Naive B cell (primary cell): ENCODE measurements at regions not wholly inside any gene's neighbourhood (a gene's known extent, or its start where the extent isn't known, plus 50 kb on each side); places are given as distances from the start of the nearest gene placed in this dataset.

ENCODE experiments used
- ATAC-seq, 2 donors: fragments of 150-1000 bp; cut with Tn5 transposase; 2 replicates each; pipeline ENCODE4 v1.10.0; 2021; ENCODE audit warnings: low read depth in 2 of 2, mild to moderate bottlenecking in 2 of 2, moderate library complexity in 2 of 2
- DNase-seq: peaks from one replicate; pipeline ENCODE4 v3.0.0; 2022
- H3K27ac Mint-ChIP-seq, 6 donors: one replicate each; pipeline ENCODE4 v1.8.0; 2020 to 2022; ENCODE audit warnings: mild to moderate bottlenecking in 6 of 6, mixed read lengths in 6 of 6, moderate library complexity in 5 of 6, inconsistent platforms in 2 of 6
- H3K27me3 Mint-ChIP-seq, 3 donors: one replicate each; pipeline ENCODE4 v1.8.0; 2021 to 2022; ENCODE audit warnings: mixed read lengths in 3 of 3, mild to moderate bottlenecking in 1 of 3
- H3K36me3 Mint-ChIP-seq, 2 donors: one replicate each; pipeline ENCODE4 v1.8.0; 2020 to 2022; ENCODE audit warnings: mixed read lengths in 2 of 2, inconsistent platforms in 1 of 2, mild to moderate bottlenecking in 1 of 2
- H3K4me1 Mint-ChIP-seq, 3 donors: one replicate each; pipeline ENCODE4 v1.8.0; 2020 to 2022; ENCODE audit warnings: mixed read lengths in 3 of 3, inconsistent platforms in 1 of 3, mild to moderate bottlenecking in 1 of 3, moderate library complexity in 1 of 3
- H3K4me3 Mint-ChIP-seq, 8 donors: one replicate each; pipeline ENCODE4 v1.8.0; 2020 to 2022; ENCODE audit warnings: mild to moderate bottlenecking in 8 of 8, mixed read lengths in 8 of 8, moderate library complexity in 8 of 8, inconsistent platforms in 2 of 8
- H3K9me3 Mint-ChIP-seq, 7 donors: one replicate each; pipeline ENCODE4 v1.8.0; 2020 to 2022; ENCODE audit warnings: mixed read lengths in 7 of 7, mild to moderate bottlenecking in 5 of 7, inconsistent platforms in 2 of 7, moderate library complexity in 1 of 7

DNA sequence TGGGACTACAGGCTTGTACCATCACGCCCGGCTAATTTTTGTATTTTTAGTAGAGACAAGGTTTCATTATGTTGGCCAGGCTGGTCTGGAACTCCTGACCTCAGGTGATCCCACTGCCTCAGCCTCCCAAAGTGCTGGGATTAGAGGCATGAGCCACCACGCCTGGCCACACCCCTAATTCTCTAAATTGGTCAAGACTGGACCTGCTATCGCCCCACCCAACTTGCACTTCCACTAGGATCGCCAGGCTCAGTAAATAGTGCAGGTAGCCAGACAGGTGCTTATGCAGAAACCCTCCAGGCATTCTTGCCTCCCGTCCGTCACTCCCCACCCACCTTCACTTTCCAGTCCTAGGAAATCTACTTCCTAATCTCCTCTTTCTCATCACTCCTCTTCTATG is 481.4 kb upstream of the EEF2KMT start:
- no peak for ATAC-seq
- peaks cover 0 to 6% (median 3%) of the 10 kb centered on the region in 3 donors for H3K27me3 Mint-ChIP-seq
- no peak overlapping the region for H3K4me3 Mint-ChIP-seq
- peaks cover 0 to 9% (median 0%) of the 10 kb centered on the region in 7 donors for H3K9me3 Mint-ChIP-seq
- no peak overlapping the region for H3K27ac Mint-ChIP-seq
- no peak for DNase-seq
- no peaks in the 10 kb centered on the region for H3K36me3 Mint-ChIP-seq
- no peaks in the 10 kb centered on the region for H3K4me1 Mint-ChIP-seq

GRCh38 chr16:5577463-5577862 is 479.9 kb upstream of the EEF2KMT start:
- H3K4me1 Mint-ChIP-seq, result no peaks in the 10 kb centered on the region
- no peak for ATAC-seq
- peaks cover 0 to 15% (median 3%) of the 10 kb centered on the region in 7 donors for H3K9me3 Mint-ChIP-seq
- DNase-seq, result no peak
- no peaks in the 10 kb centered on the region for H3K36me3 Mint-ChIP-seq
- H3K27me3 Mint-ChIP-seq, result peaks cover 0 to 6% (median 0%) of the 10 kb centered on the region in 3 donors
- no peak overlapping the region for H3K27ac Mint-ChIP-seq
- H3K4me3 Mint-ChIP-seq, result no peak overlapping the region

- Mint-ChIP-seq H3K9me3 (peaks cover 0 to 15% (median 8%) of the 10 kb centered on the region in 7 donors), H3K4me1 (no peaks in the 10 kb centered on the region), H3K27me3 (peaks cover 0 to 6% (median 0%) of the 10 kb centered on the region in 3 donors), H3K27ac (no peak overlapping the region), H3K36me3 (no peaks in the 10 kb centered on the region), H3K4me3 (no peak overlapping the region)
- ATAC-seq (no peak), DNase-seq (no peak)
Measured at GRCh38 chr16:5575646-5576245, 478.2 kb upstream of the EEF2KMT start.

GRCh38 chr16:5575121-5575520 is 477.5 kb upstream of the EEF2KMT start:
- no peak for DNase-seq
- no peaks in the 10 kb centered on the region for H3K4me1 Mint-ChIP-seq
- H3K9me3 Mint-ChIP-seq, result peaks cover 0 to 15% (median 8%) of the 10 kb centered on the region in 7 donors
- H3K27ac Mint-ChIP-seq, result no peak overlapping the region
- peaks cover 0 to 6% (median 0%) of the 10 kb centered on the region in 3 donors for H3K27me3 Mint-ChIP-seq
- ATAC-seq, result no peak
- no peaks in the 10 kb centered on the region for H3K36me3 Mint-ChIP-seq
- H3K4me3 Mint-ChIP-seq, result no peak overlapping the region

- Mint-ChIP-seq H3K27me3 (peaks cover 0 to 9% (median 5%) of the 10 kb centered on the region in 3 donors), H3K4me1 (no peaks in the 10 kb centered on the region), H3K9me3 (peaks cover 0 to 24% (median 8%) of the 10 kb centered on the region in 7 donors), H3K36me3 (no peaks in the 10 kb centered on the region), H3K27ac (no peak overlapping the region), H3K4me3 (no peak overlapping the region)
- ATAC-seq (no peak), DNase-seq (no peak)
Measured at GRCh38 chr16:5572056-5572455, 474.5 kb upstream of the EEF2KMT start.

GRCh38 chr16:5571446-5571845 is 473.9 kb upstream of the EEF2KMT start:
- Mint-ChIP-seq H3K36me3 (no peaks in the 10 kb centered on the region), H3K4me1 (no peaks in the 10 kb centered on the region), H3K27ac (no peak overlapping the region), H3K9me3 (peaks cover 0 to 24% (median 8%) of the 10 kb centered on the region in 7 donors), H3K27me3 (peaks cover 0 to 9% (median 5%) of the 10 kb centered on the region in 3 donors), H3K4me3 (no peak overlapping the region)
- ATAC-seq, result no peak
- DNase-seq, result no peak

DNA sequence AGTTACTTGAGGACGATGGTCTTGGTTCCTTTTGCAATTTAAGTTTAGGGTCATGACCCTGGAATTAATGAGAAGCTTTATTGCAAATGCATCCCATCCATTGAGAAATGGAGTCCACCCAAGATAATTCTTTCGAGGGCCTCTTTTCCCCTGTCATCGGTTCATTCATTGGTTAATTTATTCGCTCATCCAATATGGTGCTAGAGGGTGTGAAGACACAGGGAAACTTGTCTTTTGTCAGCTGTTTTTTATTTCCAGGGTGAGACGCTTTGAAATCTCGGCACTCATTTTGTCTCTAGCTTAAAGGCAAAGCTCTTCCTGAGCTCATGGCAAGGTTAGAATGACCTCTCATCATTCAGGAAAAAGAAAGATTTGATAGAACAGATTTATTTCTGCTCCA is 464.2 kb upstream of the EEF2KMT start:
- Mint-ChIP-seq H3K27ac (no peak overlapping the region), H3K36me3 (no peaks in the 10 kb centered on the region), H3K4me3 (no peak overlapping the region)

DNA sequence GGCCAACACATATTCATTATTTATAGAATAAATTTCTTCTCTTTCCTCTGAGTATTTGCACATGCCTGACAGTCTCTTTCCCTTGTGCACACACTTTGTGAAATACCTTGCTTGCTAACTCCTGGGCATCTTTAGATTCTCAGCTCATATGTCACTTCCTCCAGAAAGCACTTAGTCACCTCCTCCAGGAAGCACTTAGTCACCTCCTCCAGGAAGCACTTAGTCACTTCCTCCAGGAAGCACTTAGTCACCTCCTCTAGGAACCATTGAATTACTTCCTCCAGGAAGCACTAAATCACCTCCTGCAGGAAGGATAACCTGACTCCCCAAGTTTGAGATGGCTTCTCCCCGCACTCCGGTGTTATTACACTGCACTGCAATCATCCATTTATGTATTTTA is 462.5 kb upstream of the EEF2KMT start:
- H3K4me1 Mint-ChIP-seq, result no peaks in the 10 kb centered on the region

More for the DNA sequence above, 464.2 kb upstream of the EEF2KMT start:
- H3K4me1 Mint-ChIP-seq, result no peaks in the 10 kb centered on the region
- DNase-seq (no peak), ATAC-seq (no peak)
- H3K27me3 Mint-ChIP-seq, result peaks cover 0 to 5% (median 0%) of the 10 kb centered on the region in 3 donors
- H3K9me3 Mint-ChIP-seq, result peaks cover 4 to 21% (median 9%) of the 10 kb centered on the region in 7 donors

DNA sequence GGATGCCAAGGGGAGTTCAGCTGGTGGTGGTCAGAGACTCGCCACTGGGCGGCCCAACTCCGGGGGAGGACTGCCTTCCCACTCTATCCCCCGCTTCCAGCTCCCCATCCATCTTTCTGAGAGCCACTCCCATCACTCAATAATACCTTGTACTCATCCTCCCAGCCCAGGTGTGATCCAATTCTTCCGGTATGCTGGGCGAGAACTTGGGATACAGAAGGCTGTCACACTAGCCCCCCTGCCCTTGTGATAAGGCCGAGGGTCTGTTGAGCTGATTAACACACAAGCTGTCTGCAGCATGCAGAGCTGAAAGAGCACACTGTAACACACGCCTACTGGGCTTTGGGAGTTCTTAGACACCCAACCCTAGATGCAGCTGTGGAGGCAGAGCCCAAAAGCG is 460.4 kb upstream of the EEF2KMT start:
- no peaks in the 10 kb centered on the region for H3K36me3 Mint-ChIP-seq
- H3K4me3 Mint-ChIP-seq, result no peak overlapping the region
- no peak overlapping the region for H3K27ac Mint-ChIP-seq
- H3K4me1 Mint-ChIP-seq, result no peaks in the 10 kb centered on the region
- H3K27me3 Mint-ChIP-seq, result peaks cover 0 to 5% (median 0%) of the 10 kb centered on the region in 3 donors
- ATAC-seq (no peak), DNase-seq (no peak)
- H3K9me3 Mint-ChIP-seq, result peaks cover 4 to 17% (median 9%) of the 10 kb centered on the region in 7 donors

More for the DNA sequence above, 462.5 kb upstream of the EEF2KMT start:
- Mint-ChIP-seq H3K4me3 (no peak overlapping the region), H3K27ac (no peak overlapping the region), H3K27me3 (peaks cover 0 to 5% (median 0%) of the 10 kb centered on the region in 3 donors), H3K9me3 (peaks cover 4 to 21% (median 9%) of the 10 kb centered on the region in 7 donors), H3K36me3 (no peaks in the 10 kb centered on the region)
- DNase-seq, result no peak
- no peak for ATAC-seq

DNA sequence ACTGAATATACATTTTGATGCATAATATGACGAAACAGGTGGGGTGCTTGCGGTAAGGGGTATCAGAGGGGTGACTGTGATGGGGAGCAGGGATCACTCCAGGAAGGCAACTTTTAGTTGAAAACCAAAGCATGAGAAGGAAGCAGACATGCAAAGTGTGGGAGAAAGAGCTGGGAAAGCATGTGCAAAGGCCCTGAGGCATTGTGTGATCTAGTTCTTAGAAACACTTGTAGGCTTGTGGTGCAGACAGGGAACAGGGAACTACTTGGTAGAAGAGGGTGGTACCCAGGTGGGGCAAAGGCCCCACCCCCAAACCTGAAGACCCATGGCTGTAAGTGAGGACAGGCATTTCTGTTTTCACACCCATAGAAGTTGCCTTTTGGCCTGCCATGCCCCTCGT is 459.9 kb upstream of the EEF2KMT start:
- ATAC-seq (no peak), DNase-seq (no peak)
- Mint-ChIP-seq H3K9me3 (peaks cover 3 to 17% (median 13%) of the 10 kb centered on the region in 7 donors), H3K36me3 (no peaks in the 10 kb centered on the region), H3K27me3 (peaks cover 0 to 5% (median 0%) of the 10 kb centered on the region in 3 donors), H3K4me1 (no peaks in the 10 kb centered on the region), H3K27ac (no peak overlapping the region), H3K4me3 (no peak overlapping the region)

DNA sequence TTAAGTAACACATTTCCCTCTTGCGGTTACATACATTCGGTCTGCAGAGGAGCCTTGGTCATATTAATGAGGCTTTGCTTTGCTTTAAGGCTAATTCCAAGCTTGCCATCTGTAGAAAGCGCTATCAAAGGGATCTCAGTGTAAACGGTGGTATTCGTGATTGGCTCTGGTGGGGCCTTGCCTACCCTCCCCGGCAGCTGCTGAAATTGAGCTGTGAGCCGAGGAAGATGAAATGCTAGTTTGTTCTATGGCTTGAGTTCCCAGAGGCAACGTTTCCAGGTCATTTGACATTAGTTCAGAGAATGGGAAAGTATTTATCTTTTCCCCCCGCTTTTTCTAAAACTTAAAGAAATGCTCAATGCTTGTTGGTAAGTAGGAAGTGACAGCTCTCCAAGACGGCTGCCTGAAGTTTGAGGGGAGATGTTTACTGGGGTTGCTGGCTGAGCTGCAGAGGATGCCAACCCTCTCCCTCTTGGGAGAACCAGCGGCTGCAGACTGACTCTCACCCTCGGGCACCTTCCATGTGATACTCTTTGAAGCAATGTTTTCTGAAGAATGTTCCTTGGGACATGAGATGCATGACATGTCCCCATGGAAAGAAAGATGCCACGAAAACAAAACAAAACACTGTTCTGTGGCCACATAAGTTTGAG is 458.7 kb upstream of the EEF2KMT start:
- Mint-ChIP-seq H3K9me3 (peaks cover 6 to 17% (median 11%) of the 10 kb centered on the region in 7 donors), H3K36me3 (no peaks in the 10 kb centered on the region), H3K4me3 (no peak overlapping the region), H3K4me1 (no peaks in the 10 kb centered on the region), H3K27me3 (peaks cover 0 to 5% (median 0%) of the 10 kb centered on the region in 3 donors), H3K27ac (no peak overlapping the region)
- DNase-seq (no peak), ATAC-seq (no peak)

DNA sequence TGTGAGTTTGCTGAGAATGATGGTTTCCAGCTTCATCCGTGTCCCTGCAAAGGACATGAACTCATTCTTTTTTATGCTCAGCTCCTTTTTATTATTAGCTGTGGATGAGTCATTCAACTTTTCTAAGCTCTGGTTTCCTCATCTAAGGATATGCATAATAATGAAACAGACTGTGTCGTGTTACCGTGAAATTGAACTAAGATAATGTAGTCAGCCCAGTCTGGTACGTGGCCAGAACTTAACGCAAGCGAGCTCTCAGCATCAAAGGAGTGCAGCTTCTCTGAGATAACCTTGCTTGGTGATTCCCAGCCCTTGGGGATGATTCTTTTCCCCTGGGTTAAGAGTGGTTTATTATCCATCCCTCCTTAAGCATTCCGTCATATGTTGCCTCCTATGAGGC is 454.3 kb upstream of the EEF2KMT start:
- Mint-ChIP-seq H3K4me1 (no peaks in the 10 kb centered on the region), H3K4me3 (no peak overlapping the region), H3K27me3 (no peaks in the 10 kb centered on the region), H3K36me3 (no peaks in the 10 kb centered on the region), H3K27ac (no peak overlapping the region), H3K9me3 (peaks cover 3 to 9% (median 5%) of the 10 kb centered on the region in 7 donors)
- ATAC-seq (no peak), DNase-seq (no peak)

DNA sequence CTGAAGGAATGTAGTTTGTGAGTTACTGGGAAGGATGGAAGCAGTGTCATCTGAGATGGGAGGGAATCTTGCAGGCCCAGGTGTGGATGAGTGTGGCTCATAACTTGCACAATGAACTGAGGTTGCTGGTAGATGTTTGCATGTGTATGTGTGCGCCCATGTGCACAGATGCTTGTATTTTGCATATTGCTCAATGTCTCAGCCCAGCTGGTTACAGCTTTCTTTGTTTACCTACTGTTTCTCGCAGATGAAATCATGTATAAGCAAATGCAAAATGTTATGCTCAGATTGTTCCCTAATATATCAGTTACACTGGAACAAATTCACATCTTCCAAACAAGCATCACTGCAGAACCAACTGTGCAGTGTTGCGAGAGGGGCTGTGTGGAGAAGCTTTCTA is 452.2 kb upstream of the EEF2KMT start:
- no peaks in the 10 kb centered on the region for H3K4me1 Mint-ChIP-seq
- H3K4me3 Mint-ChIP-seq, result no peak overlapping the region
- no peaks in the 10 kb centered on the region for H3K36me3 Mint-ChIP-seq
- H3K9me3 Mint-ChIP-seq, result peaks cover 5 to 9% (median 5%) of the 10 kb centered on the region in 7 donors
- H3K27me3 Mint-ChIP-seq, result no peaks in the 10 kb centered on the region
- DNase-seq, result no peak
- no peak for ATAC-seq
- H3K27ac Mint-ChIP-seq, result no peak overlapping the region

DNA sequence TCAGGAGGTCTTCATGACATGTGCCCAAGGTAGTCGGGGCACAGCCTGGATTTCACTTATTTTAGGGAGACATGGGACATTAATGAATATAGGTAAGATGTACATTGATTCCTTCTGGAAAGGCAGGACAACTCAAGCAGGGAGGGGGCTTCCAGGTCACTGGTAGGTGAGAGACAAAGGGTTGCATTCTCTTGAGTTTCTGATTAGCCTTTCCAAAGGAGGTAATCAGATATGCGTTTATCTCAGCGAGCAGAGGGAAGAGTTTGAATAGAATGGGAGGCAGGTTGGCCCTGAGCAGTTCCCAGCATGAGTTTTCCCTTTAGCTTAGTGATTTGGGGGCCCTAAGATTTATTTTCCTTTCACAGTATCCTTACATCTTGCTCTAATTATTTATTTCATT is 443.8 kb upstream of the EEF2KMT start:
- no peak for ATAC-seq
- no peak for DNase-seq
- Mint-ChIP-seq H3K27me3 (peaks cover 0 to 11% (median 5%) of the 10 kb centered on the region in 3 donors), H3K4me3 (no peak overlapping the region), H3K27ac (no peak overlapping the region), H3K9me3 (peaks cover 0 to 3% (median 0%) of the 10 kb centered on the region in 7 donors), H3K4me1 (no peaks in the 10 kb centered on the region), H3K36me3 (no peaks in the 10 kb centered on the region)
